ENCODE measurements at regions not wholly inside any gene's neighbourhood (a gene's known extent, or its start where the extent isn't known, plus 50 kb on each side); places are given as distances from the start of the nearest gene placed in this dataset.

- POLR2A ChIA-PET, result no interaction called here
- Mint-ChIP-seq H3K36me3 (ENCODE audit: insufficient read depth, unreplicated experiment) (no peaks in the 10 kb centered on the region), H3K27ac (ENCODE audit: unreplicated experiment) (no peak overlapping the region), H3K9me3 (ENCODE audit: unreplicated experiment) (no peaks in the 10 kb centered on the region), H3K27me3 (ENCODE audit: insufficient read depth, unreplicated experiment) (peaks cover 4% of the 10 kb centered on the region), H3K4me1 (ENCODE audit: low read depth, unreplicated experiment) (no peaks in the 10 kb centered on the region), H3K4me3 (ENCODE audit: unreplicated experiment) (no peak overlapping the region)
- Histone ChIP-seq H3K4me1 (no peaks in the 10 kb centered on the region), H3K9me3 (no peaks in the 10 kb centered on the region), H3K36me3 (ENCODE audit: control insufficient read depth, insufficient read depth, low read length) (no peaks in the 10 kb centered on the region), H3K27me3 (replicated peaks; ENCODE audit: control insufficient read depth, insufficient read depth, low read length) (no peaks in the 10 kb centered on the region; the same call in 1 of the 2 replicates), H3K4me3 (ENCODE audit: low read depth, low read length) (no peak overlapping the region)
- no peak for TF ChIP-seq CTCF (IDR thresholded peaks at IDR 0.05; ENCODE audit: insufficient read depth in 1 of 2, low read depth in 1 of 2, low read length in 1 of 2, severe bottlenecking in 1 of 2, unreplicated experiment in 1 of 2)
- peak in 1 of 2 experiments; percentile 11 for DNase-seq
- no TSS peak for BruUV-seq (replicated peaks)
- CTCF ChIA-PET, result no interaction called here
- intact Hi-C loops (cut with micrococcal nuclease; ENCODE audit: unreplicated experiment), result no loop called here
Measured at GRCh38 chr10:85187047-85187446, 858.7 kb downstream of the CCSER2 start.

- Histone ChIP-seq H3K4me3 (ENCODE audit: low read depth, low read length) (no peak overlapping the region), H3K4me1 (no peaks in the 10 kb centered on the region), H3K36me3 (ENCODE audit: control insufficient read depth, insufficient read depth, low read length) (no peaks in the 10 kb centered on the region), H3K27me3 (replicated peaks; ENCODE audit: control insufficient read depth, insufficient read depth, low read length) (no peaks in the 10 kb centered on the region; the same call in none of the 2 replicates), H3K9me3 (no peaks in the 10 kb centered on the region)
- intact Hi-C loops (cut with micrococcal nuclease; ENCODE audit: unreplicated experiment), result no loop called here
- Mint-ChIP-seq H3K27me3 (ENCODE audit: insufficient read depth, unreplicated experiment) (peaks cover 4% of the 10 kb centered on the region), H3K36me3 (ENCODE audit: insufficient read depth, unreplicated experiment) (no peaks in the 10 kb centered on the region), H3K4me3 (ENCODE audit: unreplicated experiment) (no peak overlapping the region), H3K9me3 (ENCODE audit: unreplicated experiment) (no peaks in the 10 kb centered on the region), H3K27ac (ENCODE audit: unreplicated experiment) (no peak overlapping the region), H3K4me1 (ENCODE audit: low read depth, unreplicated experiment) (no peaks in the 10 kb centered on the region)
- CTCF ChIA-PET, result no interaction called here
- BruUV-seq (replicated peaks), result no TSS peak
- no peak for DNase-seq
- no peak for TF ChIP-seq CTCF (IDR thresholded peaks at IDR 0.05; ENCODE audit: insufficient read depth in 1 of 2, low read depth in 1 of 2, low read length in 1 of 2, severe bottlenecking in 1 of 2, unreplicated experiment in 1 of 2)
- POLR2A ChIA-PET, result no interaction called here
Measured at GRCh38 chr10:85188770-85189484, 860.5 kb downstream of the CCSER2 start.

GRCh38 chr10:85193796-85194195, 865.4 kb downstream of the CCSER2 start:
- Mint-ChIP-seq H3K27ac (ENCODE audit: unreplicated experiment) (no peak overlapping the region), H3K9me3 (ENCODE audit: unreplicated experiment) (no peaks in the 10 kb centered on the region), H3K36me3 (ENCODE audit: insufficient read depth, unreplicated experiment) (no peaks in the 10 kb centered on the region), H3K27me3 (ENCODE audit: insufficient read depth, unreplicated experiment) (peaks cover 10% of the 10 kb centered on the region), H3K4me3 (ENCODE audit: unreplicated experiment) (no peak overlapping the region), H3K4me1 (ENCODE audit: low read depth, unreplicated experiment) (no peaks in the 10 kb centered on the region)
- H3K9me3 ChIP-seq, result no peaks in the 10 kb centered on the region
- CTCF ChIA-PET, result no interaction called here
- no peaks in the 10 kb centered on the region; the same call in none of the 2 replicates for H3K27me3 ChIP-seq (replicated peaks; ENCODE audit: control insufficient read depth, insufficient read depth, low read length)
- intact Hi-C loops (cut with micrococcal nuclease; ENCODE audit: unreplicated experiment), result no loop called here
- no peaks in the 10 kb centered on the region for H3K36me3 ChIP-seq (ENCODE audit: control insufficient read depth, insufficient read depth, low read length)
- no peak for TF ChIP-seq CTCF (IDR thresholded peaks at IDR 0.05; ENCODE audit: insufficient read depth in 1 of 2, low read depth in 1 of 2, low read length in 1 of 2, severe bottlenecking in 1 of 2, unreplicated experiment in 1 of 2)
- no TSS peak for BruUV-seq (replicated peaks)
- no peak overlapping the region for H3K4me3 ChIP-seq (ENCODE audit: low read depth, low read length)
- POLR2A ChIA-PET, result no interaction called here
- DNase-seq, result no peak
- no peaks in the 10 kb centered on the region for H3K4me1 ChIP-seq

Data from Caco-2 (cell line).